CD8-positive, alpha-beta memory T cell (primary cell): ENCODE measurements at regions not wholly inside any gene's neighbourhood (a gene's known extent, or its start where the extent isn't known, plus 50 kb on each side); places are given as distances from the start of the nearest gene placed in this dataset.

Experiments used
- CTCF ChIA-PET: fragments of 350-600 bp; sonication (Branson Sonifier 250); formaldehyde crosslinking; loops from one replicate; lab custom pipeline; 2021; ENCODE audit warnings: antibody characterized with exemption; lab: Charles Lee
- POLR2A ChIA-PET: fragments of 350-600 bp; sonication (Branson Sonifier 250); formaldehyde crosslinking; loops from one replicate; lab custom pipeline; 2021; ENCODE audit warnings: antibody characterized with exemption; lab: Charles Lee
- DNase-seq, 5 donors: peaks; one replicate each; pipeline versions ENCODE4 v3.0.0 to v3.0.0-alpha.2; 2020 to 2022; ENCODE audit warnings: mixed read lengths in 1 of 5
- H3K27ac ChIP-seq: one replicate; pipeline ENCODE4 v1.7.0; 2013; ENCODE audit warnings: low read depth, mild to moderate bottlenecking, low read length, moderate library complexity
- H3K27me3 ChIP-seq: 2 replicates; pipeline ENCODE4 v1.7.0; 2013; ENCODE audit warnings: low read length, mild to moderate bottlenecking; ENCODE audit not compliant: insufficient read depth, poor library complexity, severe bottlenecking
- H3K36me3 ChIP-seq: 2 replicates; pipeline ENCODE4 v1.7.0; 2013; ENCODE audit warnings: mild to moderate bottlenecking, low read length, moderate library complexity; ENCODE audit not compliant: insufficient read depth
- H3K4me1 ChIP-seq: 2 replicates; pipeline ENCODE4 v1.7.0; 2013; ENCODE audit warnings: mild to moderate bottlenecking, low read length, moderate library complexity; ENCODE audit not compliant: insufficient read depth
- H3K4me3 ChIP-seq: 2 replicates; pipeline ENCODE4 v1.7.0; 2013; ENCODE audit warnings: mild to moderate bottlenecking, low read length
- H3K9me3 ChIP-seq: 2 replicates; pipeline ENCODE4 v1.7.0; 2013; ENCODE audit warnings: mild to moderate bottlenecking, low read length
- H3K27ac Mint-ChIP-seq, 8 donors: one replicate each; pipeline ENCODE4 v1.8.0; 2020 to 2021; ENCODE audit warnings: mixed read lengths in 8 of 8, mild to moderate bottlenecking in 6 of 8, inconsistent platforms in 3 of 8, moderate library complexity in 3 of 8
- H3K27me3 Mint-ChIP-seq, 2 donors: one replicate each; pipeline ENCODE4 v1.8.0; 2020 to 2021; ENCODE audit warnings: mixed read lengths in 2 of 2, mild to moderate bottlenecking in 1 of 2, moderate library complexity in 1 of 2
- H3K36me3 Mint-ChIP-seq, 3 donors: one replicate each; pipeline ENCODE4 v1.8.0; 2020 to 2021; ENCODE audit warnings: mixed read lengths in 3 of 3, inconsistent platforms in 1 of 3, mild to moderate bottlenecking in 1 of 3
- H3K4me1 Mint-ChIP-seq, 3 donors: one replicate each; pipeline ENCODE4 v1.8.0; 2020 to 2021; ENCODE audit warnings: mixed read lengths in 3 of 3, inconsistent platforms in 1 of 3, mild to moderate bottlenecking in 1 of 3
- H3K4me3 Mint-ChIP-seq, 7 donors: one replicate each; pipeline ENCODE4 v1.8.0; 2020 to 2021; ENCODE audit warnings: mixed read lengths in 7 of 7, mild to moderate bottlenecking in 6 of 7, moderate library complexity in 4 of 7, inconsistent platforms in 2 of 7
- H3K9me3 Mint-ChIP-seq, 5 donors: one replicate each; pipeline ENCODE4 v1.8.0; 2020 to 2022; ENCODE audit warnings: mixed read lengths in 5 of 5, mild to moderate bottlenecking in 3 of 5, moderate library complexity in 2 of 5, inconsistent platforms in 1 of 5

- H3K27ac Mint-ChIP-seq, result no peak overlapping the region
- H3K27me3 ChIP-seq, result no peaks in the 10 kb centered on the region
- H3K4me3 Mint-ChIP-seq, result no peak overlapping the region
- H3K27ac ChIP-seq, result no peak overlapping the region
- no peak overlapping the region for H3K4me3 ChIP-seq
- ChIA-PET POLR2A (no interaction called here), CTCF (no interaction called here)
- DNase-seq, result no peak
- no peaks in the 10 kb centered on the region for H3K4me1 ChIP-seq
- H3K4me1 Mint-ChIP-seq, result no peaks in the 10 kb centered on the region
- no peaks in the 10 kb centered on the region for H3K9me3 Mint-ChIP-seq
- H3K36me3 Mint-ChIP-seq, result no peaks in the 10 kb centered on the region
- no peaks in the 10 kb centered on the region for H3K9me3 ChIP-seq
- peaks cover 0 to 1% of the 10 kb centered on the region in 2 donors for H3K27me3 Mint-ChIP-seq
- H3K36me3 ChIP-seq, result no peaks in the 10 kb centered on the region
Observed at GRCh38 chr22:27168681-27169080, 511.3 kb downstream of the MIAT start.

GRCh38 chr22:27170491-27170890 lies 513.1 kb downstream of the MIAT start:
- H3K4me3 ChIP-seq, result no peak overlapping the region
- no peak overlapping the region for H3K27ac ChIP-seq
- no peaks in the 10 kb centered on the region for H3K27me3 ChIP-seq
- POLR2A ChIA-PET, result no interaction called here
- DNase-seq, result no peak
- Mint-ChIP-seq H3K27ac (no peak overlapping the region), H3K27me3 (peaks cover 3 to 10% of the 10 kb centered on the region in 2 donors), H3K4me1 (no peaks in the 10 kb centered on the region), H3K36me3 (no peaks in the 10 kb centered on the region), H3K9me3 (no peaks in the 10 kb centered on the region), H3K4me3 (no peak overlapping the region)
- CTCF ChIA-PET, result no interaction called here
- no peaks in the 10 kb centered on the region for H3K36me3 ChIP-seq
- no peaks in the 10 kb centered on the region for H3K9me3 ChIP-seq
- no peaks in the 10 kb centered on the region for H3K4me1 ChIP-seq

- no peaks in the 10 kb centered on the region for H3K9me3 Mint-ChIP-seq
- POLR2A ChIA-PET, result no interaction called here
- no peaks in the 10 kb centered on the region for H3K4me1 Mint-ChIP-seq
- no peaks in the 10 kb centered on the region for H3K36me3 Mint-ChIP-seq
- CTCF ChIA-PET, result no interaction called here
- no peak overlapping the region for H3K27ac Mint-ChIP-seq
- Histone ChIP-seq H3K4me3 (no peak overlapping the region), H3K4me1 (no peaks in the 10 kb centered on the region), H3K27ac (no peak overlapping the region), H3K27me3 (no peaks in the 10 kb centered on the region), H3K9me3 (no peaks in the 10 kb centered on the region), H3K36me3 (no peaks in the 10 kb centered on the region)
- peaks cover 5 to 11% of the 10 kb centered on the region in 2 donors for H3K27me3 Mint-ChIP-seq
- H3K4me3 Mint-ChIP-seq, result no peak overlapping the region
- no peak for DNase-seq
Observed at GRCh38 chr22:27171212-27171611, 513.8 kb downstream of the MIAT start.

GRCh38 chr22:27173530-27173929 lies 516.1 kb downstream of the MIAT start:
- no peak for DNase-seq
- ChIA-PET CTCF (no interaction called here), POLR2A (no interaction called here)
- no peaks in the 10 kb centered on the region for H3K36me3 Mint-ChIP-seq
- Histone ChIP-seq H3K27me3 (no peaks in the 10 kb centered on the region), H3K27ac (no peak overlapping the region), H3K4me1 (no peaks in the 10 kb centered on the region), H3K9me3 (no peaks in the 10 kb centered on the region), H3K4me3 (no peak overlapping the region), H3K36me3 (no peaks in the 10 kb centered on the region)
- no peak overlapping the region for H3K4me3 Mint-ChIP-seq
- H3K27me3 Mint-ChIP-seq, result peaks cover 5 to 14% of the 10 kb centered on the region in 2 donors
- no peaks in the 10 kb centered on the region for H3K4me1 Mint-ChIP-seq
- H3K27ac Mint-ChIP-seq, result no peak overlapping the region
- no peaks in the 10 kb centered on the region for H3K9me3 Mint-ChIP-seq

- H3K27ac Mint-ChIP-seq, result peak overlapping the region in 1 of 8 donors; percentile 47
- no peak overlapping the region for H3K4me3 ChIP-seq
Observed at GRCh38 chr22:27175021-27175838, 517.8 kb downstream of the MIAT start.

GRCh38 chr22:27175974-27176373 lies 518.6 kb downstream of the MIAT start:
- Histone ChIP-seq H3K4me1 (no peaks in the 10 kb centered on the region), H3K4me3 (no peak overlapping the region), H3K27me3 (no peaks in the 10 kb centered on the region), H3K27ac (no peak overlapping the region), H3K36me3 (no peaks in the 10 kb centered on the region), H3K9me3 (no peaks in the 10 kb centered on the region)
- no peaks in the 10 kb centered on the region for H3K36me3 Mint-ChIP-seq
- H3K27me3 Mint-ChIP-seq, result peaks cover 5 to 14% of the 10 kb centered on the region in 2 donors
- CTCF ChIA-PET, result no interaction called here
- H3K4me1 Mint-ChIP-seq, result no peaks in the 10 kb centered on the region
- POLR2A ChIA-PET, result no interaction called here
- no peak for DNase-seq
- H3K9me3 Mint-ChIP-seq, result no peaks in the 10 kb centered on the region
- H3K27ac Mint-ChIP-seq, result no peak overlapping the region
- H3K4me3 Mint-ChIP-seq, result no peak overlapping the region

More at GRCh38 chr22:27175021-27175838, 517.8 kb downstream of the MIAT start:
- Mint-ChIP-seq H3K36me3 (no peaks in the 10 kb centered on the region), H3K9me3 (no peaks in the 10 kb centered on the region), H3K4me3 (no peak overlapping the region), H3K4me1 (no peaks in the 10 kb centered on the region), H3K27me3 (peaks cover 5 to 14% of the 10 kb centered on the region in 2 donors)
- Histone ChIP-seq H3K4me1 (no peaks in the 10 kb centered on the region), H3K27ac (no peak overlapping the region), H3K27me3 (no peaks in the 10 kb centered on the region), H3K36me3 (no peaks in the 10 kb centered on the region), H3K9me3 (no peaks in the 10 kb centered on the region)
- ChIA-PET POLR2A (no interaction called here), CTCF (no interaction called here)
- no peak for DNase-seq

GRCh38 chr22:27179161-27179560 lies 521.8 kb downstream of the MIAT start:
- Histone ChIP-seq H3K36me3 (no peaks in the 10 kb centered on the region), H3K4me3 (no peak overlapping the region), H3K9me3 (no peaks in the 10 kb centered on the region), H3K27ac (no peak overlapping the region), H3K27me3 (no peaks in the 10 kb centered on the region), H3K4me1 (no peaks in the 10 kb centered on the region)
- H3K4me3 Mint-ChIP-seq, result no peak overlapping the region
- no peaks in the 10 kb centered on the region for H3K4me1 Mint-ChIP-seq
- DNase-seq, result no peak
- H3K27ac Mint-ChIP-seq, result no peak overlapping the region
- H3K9me3 Mint-ChIP-seq, result no peaks in the 10 kb centered on the region
- POLR2A ChIA-PET, result no interaction called here
- CTCF ChIA-PET, result no interaction called here
- peaks cover 8 to 13% of the 10 kb centered on the region in 2 donors for H3K27me3 Mint-ChIP-seq
- H3K36me3 Mint-ChIP-seq, result no peaks in the 10 kb centered on the region

- CTCF ChIA-PET, result no interaction called here
- no peak overlapping the region for H3K4me3 Mint-ChIP-seq
- no peaks in the 10 kb centered on the region for H3K4me1 Mint-ChIP-seq
- no peaks in the 10 kb centered on the region for H3K36me3 ChIP-seq
- H3K27me3 Mint-ChIP-seq, result peaks cover 0 to 3% of the 10 kb centered on the region in 2 donors
- H3K27ac Mint-ChIP-seq, result no peak overlapping the region
- no peak overlapping the region for H3K4me3 ChIP-seq
- no peak for DNase-seq
- H3K4me1 ChIP-seq, result no peaks in the 10 kb centered on the region
- H3K9me3 Mint-ChIP-seq, result no peaks in the 10 kb centered on the region
- no peaks in the 10 kb centered on the region for H3K36me3 Mint-ChIP-seq
- no peaks in the 10 kb centered on the region for H3K9me3 ChIP-seq
- POLR2A ChIA-PET, result no interaction called here
- no peak overlapping the region for H3K27ac ChIP-seq
- H3K27me3 ChIP-seq, result no peaks in the 10 kb centered on the region
Observed at GRCh38 chr22:27181537-27181936, 524.1 kb downstream of the MIAT start.
